ENCODE measurements at regions not wholly inside any gene's neighbourhood (a gene's known extent, or its start where the extent isn't known, plus 50 kb on each side); places are given as distances from the start of the nearest gene placed in this dataset.
"Not testable (repeated sequence)": the region's sequence is repeated elsewhere in the genome, so short reads cannot be mapped to it uniquely, and the experiment has no call there.

- Histone ChIP-seq H2AFZ (ENCODE audit: low read depth, low read length) (no peak overlapping the region), H3K9ac (ENCODE audit: low read length) (no peak overlapping the region), H3K27me3 (ENCODE audit: low read depth, low read length) (no peaks in the 10 kb centered on the region), H3K36me3 (replicated peaks; ENCODE audit: low read depth, low read length) (no peaks in the 10 kb centered on the region), H4K20me1 (ENCODE audit: insufficient read depth, low read length) (no peaks in the 10 kb centered on the region), H3K79me2 (ENCODE audit: low read length) (no peaks in the 10 kb centered on the region), H3K9me3 (ENCODE audit: insufficient read depth, low read length) (no peaks in the 10 kb centered on the region), H3K4me3 (ENCODE audit: low read length) (no peak overlapping the region), H3K4me2 (ENCODE audit: low read length) (no peak overlapping the region), H3K4me1 (ENCODE audit: low read length) (no peaks in the 10 kb centered on the region), H3K27ac (ENCODE audit: low read length) (no peak overlapping the region)
- no peak for TF ChIP-seq CTCF (IDR thresholded peaks at IDR 0.05; ENCODE audit: low read depth, low read length)
Observed at GRCh38 chr10:25745976-25746375, 188.1 kb upstream of the MYO3A start.

GRCh38 chr10:25747084-25747483 lies 186.9 kb upstream of the MYO3A start:
- H3K4me1 ChIP-seq (ENCODE audit: low read length), result no peaks in the 10 kb centered on the region
- no peaks in the 10 kb centered on the region for H3K27me3 ChIP-seq (ENCODE audit: low read depth, low read length)
- H3K36me3 ChIP-seq (replicated peaks; ENCODE audit: low read depth, low read length), result no peaks in the 10 kb centered on the region
- H3K9ac ChIP-seq (ENCODE audit: low read length), result no peak overlapping the region
- H3K79me2 ChIP-seq (ENCODE audit: low read length), result no peaks in the 10 kb centered on the region
- H3K27ac ChIP-seq (ENCODE audit: low read length), result no peak overlapping the region
- no peak for TF ChIP-seq CTCF (IDR thresholded peaks at IDR 0.05; ENCODE audit: low read depth, low read length)
- H3K4me2 ChIP-seq (ENCODE audit: low read length), result no peak overlapping the region
- H2AFZ ChIP-seq (ENCODE audit: low read depth, low read length), result no peak overlapping the region
- no peak overlapping the region for H3K4me3 ChIP-seq (ENCODE audit: low read length)
- H3K9me3 ChIP-seq (ENCODE audit: insufficient read depth, low read length), result no peaks in the 10 kb centered on the region
- H4K20me1 ChIP-seq (ENCODE audit: insufficient read depth, low read length), result no peaks in the 10 kb centered on the region

DNA sequence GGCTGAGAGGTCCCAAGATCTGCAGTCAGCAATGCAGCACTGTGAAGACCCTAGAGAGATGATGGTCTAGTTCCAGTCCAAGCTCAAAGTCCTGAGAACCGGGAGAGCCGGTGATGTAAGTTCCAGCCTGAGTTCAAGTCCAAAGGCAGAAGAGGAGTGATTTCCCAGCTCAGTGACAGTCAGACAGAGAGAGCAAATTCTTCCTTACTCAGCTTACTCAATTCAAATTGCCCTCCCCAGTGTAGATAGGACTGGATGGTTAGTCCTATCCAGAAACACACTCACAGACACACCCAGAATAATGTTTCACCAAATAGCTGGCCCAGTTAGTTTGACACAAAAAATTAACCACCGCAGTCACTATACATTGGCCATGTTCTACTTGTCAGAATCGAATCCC lies 185.5 kb upstream of the MYO3A start:
- no peak overlapping the region for H3K27ac ChIP-seq (ENCODE audit: low read length)
- H4K20me1 ChIP-seq (ENCODE audit: insufficient read depth, low read length), result no peaks in the 10 kb centered on the region
- no peaks in the 10 kb centered on the region for H3K36me3 ChIP-seq (replicated peaks; ENCODE audit: low read depth, low read length)
- TF ChIP-seq EZH2phosphoT487 (IDR thresholded peaks at IDR 0.05; ENCODE audit: low read depth), result no peak
- no peak for TF ChIP-seq CTCF (IDR thresholded peaks at IDR 0.05; ENCODE audit: low read depth, low read length)
- no peaks in the 10 kb centered on the region for H3K4me1 ChIP-seq (ENCODE audit: low read length)
- no peak overlapping the region for H3K4me3 ChIP-seq (ENCODE audit: low read length)
- H3K27me3 ChIP-seq (ENCODE audit: low read depth, low read length), result no peaks in the 10 kb centered on the region
- no peaks in the 10 kb centered on the region for H3K79me2 ChIP-seq (ENCODE audit: low read length)
- H3K9me3 ChIP-seq (ENCODE audit: insufficient read depth, low read length), result no peaks in the 10 kb centered on the region
- H2AFZ ChIP-seq (ENCODE audit: low read depth, low read length), result no peak overlapping the region
- H3K9ac ChIP-seq (ENCODE audit: low read length), result no peak overlapping the region
- no peak overlapping the region for H3K4me2 ChIP-seq (ENCODE audit: low read length)

- Histone ChIP-seq H3K4me3 (ENCODE audit: low read length) (no peak overlapping the region), H2AFZ (ENCODE audit: low read depth, low read length) (no peak overlapping the region), H3K79me2 (ENCODE audit: low read length) (no peaks in the 10 kb centered on the region), H3K27ac (ENCODE audit: low read length) (no peak overlapping the region), H3K4me2 (ENCODE audit: low read length) (no peak overlapping the region), H4K20me1 (ENCODE audit: insufficient read depth, low read length) (no peaks in the 10 kb centered on the region), H3K9ac (ENCODE audit: low read length) (no peak overlapping the region), H3K9me3 (ENCODE audit: insufficient read depth, low read length) (no peaks in the 10 kb centered on the region), H3K36me3 (replicated peaks; ENCODE audit: low read depth, low read length) (no peaks in the 10 kb centered on the region), H3K4me1 (ENCODE audit: low read length) (no peaks in the 10 kb centered on the region), H3K27me3 (ENCODE audit: low read depth, low read length) (no peaks in the 10 kb centered on the region)
- TF ChIP-seq EZH2phosphoT487 (IDR thresholded peaks at IDR 0.05; ENCODE audit: low read depth) (no peak), CTCF (IDR thresholded peaks at IDR 0.05; ENCODE audit: low read depth, low read length) (no peak)
Observed at GRCh38 chr10:25753776-25754175, 180.3 kb upstream of the MYO3A start.

DNA sequence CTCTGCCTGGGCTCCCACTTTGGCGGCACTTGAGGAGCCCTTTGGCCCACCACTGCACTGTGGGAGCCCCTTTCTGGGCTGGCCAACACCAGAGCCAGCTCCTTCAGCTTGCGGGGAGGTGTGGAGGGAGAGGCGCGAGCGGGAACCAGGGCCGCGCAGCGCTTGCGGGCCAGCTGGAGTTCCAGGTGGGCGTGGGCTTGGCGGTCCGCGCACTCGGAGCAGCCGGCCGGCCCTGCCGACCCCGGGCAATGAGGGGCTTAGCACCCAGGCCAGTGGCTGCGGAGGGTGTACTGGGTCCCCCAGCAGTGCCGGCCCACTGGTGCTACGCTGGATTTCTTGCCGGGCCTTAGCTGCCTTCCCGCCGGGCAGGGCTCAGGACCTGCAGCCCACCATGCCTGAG lies 178.2 kb upstream of the MYO3A start:
- H3K27ac ChIP-seq (ENCODE audit: low read length); H3K27me3 ChIP-seq (ENCODE audit: low read depth, low read length); H3K79me2 ChIP-seq (ENCODE audit: low read length); H3K4me1 ChIP-seq (ENCODE audit: low read length); H3K9me3 ChIP-seq (ENCODE audit: insufficient read depth, low read length); H3K9ac ChIP-seq (ENCODE audit: low read length); H4K20me1 ChIP-seq (ENCODE audit: insufficient read depth, low read length); H3K36me3 ChIP-seq (replicated peaks; ENCODE audit: low read depth, low read length); H3K4me2 ChIP-seq (ENCODE audit: low read length); H3K4me3 ChIP-seq (ENCODE audit: low read length); H2AFZ ChIP-seq (ENCODE audit: low read depth, low read length): not testable (repeated sequence)
